Mesendoderm (in vitro differentiated cells): ENCODE measurements at regions not wholly inside any gene's neighbourhood (a gene's known extent, or its start where the extent isn't known, plus 50 kb on each side); places are given as distances from the start of the nearest gene placed in this dataset.
A peak's percentile ranks its signal among the peaks of the same experiment; 100 is the strongest.

Experiments used
- DNase-seq: peaks from one replicate; pipeline ENCODE4 v3.0.0; 2013
- H2AK5ac ChIP-seq: 2 replicates; pipeline ENCODE4 v1.6.1; 2013; ENCODE audit warnings: low read length, inconsistent platforms
- H2BK120ac ChIP-seq: 2 replicates; pipeline ENCODE4 v1.6.1; 2013; ENCODE audit warnings: low read depth, mild to moderate bottlenecking, low read length, moderate library complexity, mixed read lengths
- H2BK15ac ChIP-seq: replicated peaks from 2 replicates; pipeline ENCODE4 v1.6.1; 2013; ENCODE audit warnings: low read depth, mild to moderate bottlenecking, moderate library complexity
- H2BK5ac ChIP-seq: 2 replicates; pipeline ENCODE4 v1.6.1; 2013; ENCODE audit warnings: low read length, inconsistent platforms
- H3K18ac ChIP-seq: 2 replicates; pipeline ENCODE4 v1.6.1; 2013; ENCODE audit warnings: mild to moderate bottlenecking, low read length, mixed read lengths
- H3K23ac ChIP-seq: one replicate; pipeline ENCODE4 v1.6.1; 2013; ENCODE audit warnings: low read length
- H3K27ac ChIP-seq: 2 replicates; pipeline ENCODE4 v1.5.1; 2013; ENCODE audit warnings: low read depth, mild to moderate bottlenecking, inconsistent platforms, low read length, moderate library complexity
- H3K27me3 ChIP-seq: 2 replicates; pipeline ENCODE4 v1.6.1; 2013; ENCODE audit warnings: low read length, control low read depth, mild to moderate bottlenecking, inconsistent platforms; ENCODE audit not compliant: insufficient read depth, poor library complexity
- H3K36me3 ChIP-seq: 2 replicates; pipeline ENCODE4 v1.6.1; 2013; ENCODE audit warnings: low read length, inconsistent platforms; ENCODE audit not compliant: control insufficient read depth, insufficient read depth
- H3K4ac ChIP-seq: one replicate; pipeline ENCODE4 v1.6.1; 2013; ENCODE audit warnings: low read depth, mild to moderate bottlenecking, low read length, moderate library complexity
- H3K4me1 ChIP-seq: 2 replicates; pipeline ENCODE4 v1.6.1; 2013; ENCODE audit warnings: low read depth, low read length, inconsistent platforms; ENCODE audit not compliant: control insufficient read depth
- H3K4me2 ChIP-seq: 2 replicates; pipeline ENCODE4 v1.6.1; 2013; ENCODE audit warnings: low read length
- H3K4me3 ChIP-seq: 2 replicates; pipeline ENCODE4 v1.5.1; 2013; ENCODE audit warnings: mild to moderate bottlenecking, low read length
- H3K56ac ChIP-seq: one replicate; pipeline ENCODE4 v1.6.1; 2013; ENCODE audit warnings: low read length
- H3K79me1 ChIP-seq: 2 replicates; pipeline ENCODE4 v1.6.1; 2013; ENCODE audit warnings: low read length, inconsistent platforms
- H3K79me2 ChIP-seq: 2 replicates; pipeline ENCODE4 v1.6.1; 2013; ENCODE audit warnings: mild to moderate bottlenecking, low read length; ENCODE audit not compliant: control insufficient read depth, insufficient read depth
- H3K9ac ChIP-seq: 2 replicates; pipeline ENCODE4 v1.6.1; 2013; ENCODE audit warnings: low read length, inconsistent platforms
- H4K5ac ChIP-seq: one replicate; pipeline ENCODE4 v1.6.1; 2013; ENCODE audit warnings: low read length
- H4K8ac ChIP-seq: one replicate; pipeline ENCODE4 v1.6.1; 2013; ENCODE audit warnings: low read depth, mild to moderate bottlenecking, control low read depth, low read length, moderate library complexity
- WGBS: extraction: QIAGEN DNeasy Blood & Tissue Kit; methylation state at CpG from one replicate; pipeline ENCODE4 v1.1.7; 2013; ENCODE audit warnings: low lambda C conversion rate, missing lambda C conversion rate; ENCODE audit not compliant: insufficient coverage; ENCODE audit errors: extremely low coverage; 5-methylcytosine and 5-hydroxymethylcytosine counted together

- no peaks in the 10 kb centered on the region for H3K79me2 ChIP-seq
- no peak overlapping the region for H3K4me2 ChIP-seq
- H3K27ac ChIP-seq, result no peak overlapping the region
- no CpG with 5 or more reads among the region's 2 CpGs for WGBS
- no peak overlapping the region for H4K5ac ChIP-seq
- H2BK5ac ChIP-seq, result no peak overlapping the region
- H2BK15ac ChIP-seq, result no peak overlapping the region
- H3K9ac ChIP-seq, result no peak overlapping the region
- no peaks in the 10 kb centered on the region for H3K27me3 ChIP-seq
- H3K4ac ChIP-seq, result no peak overlapping the region
- H3K56ac ChIP-seq, result no peak overlapping the region
- H3K23ac ChIP-seq, result no peak overlapping the region
- H3K4me3 ChIP-seq, result no peak overlapping the region
- no peak overlapping the region for H4K8ac ChIP-seq
- no peak for DNase-seq
- H2AK5ac ChIP-seq, result no peak overlapping the region
- H3K18ac ChIP-seq, result no peak overlapping the region
- no peaks in the 10 kb centered on the region for H3K36me3 ChIP-seq
- H3K4me1 ChIP-seq, result no peaks in the 10 kb centered on the region
- H2BK120ac ChIP-seq, result no peak overlapping the region
- H3K79me1 ChIP-seq, result no peaks in the 10 kb centered on the region
Observed at GRCh38 chr1:227422581-227422980, 104.3 kb upstream of the CDC42BPA start.

- DNase-seq, result no peak
- H3K18ac ChIP-seq, result no peak overlapping the region
- H2BK15ac ChIP-seq, result no peak overlapping the region
- H3K27me3 ChIP-seq, result no peaks in the 10 kb centered on the region
- no peak overlapping the region for H2BK5ac ChIP-seq
- H3K36me3 ChIP-seq, result no peaks in the 10 kb centered on the region
- H4K5ac ChIP-seq, result no peak overlapping the region
- H4K8ac ChIP-seq, result no peak overlapping the region
- WGBS, result no CpG with 5 or more reads among the region's 5 CpGs
- H3K4me3 ChIP-seq, result no peak overlapping the region
- H3K79me1 ChIP-seq, result no peaks in the 10 kb centered on the region
- H3K4me2 ChIP-seq, result no peak overlapping the region
- no peaks in the 10 kb centered on the region for H3K4me1 ChIP-seq
- H3K9ac ChIP-seq, result no peak overlapping the region
- no peak overlapping the region for H2AK5ac ChIP-seq
- no peak overlapping the region for H2BK120ac ChIP-seq
- H3K79me2 ChIP-seq, result no peaks in the 10 kb centered on the region
- H3K27ac ChIP-seq, result no peak overlapping the region
- H3K23ac ChIP-seq, result no peak overlapping the region
- no peak overlapping the region for H3K4ac ChIP-seq
- no peak overlapping the region for H3K56ac ChIP-seq
Observed at GRCh38 chr1:227420147-227420546, 101.9 kb upstream of the CDC42BPA start.

DNA sequence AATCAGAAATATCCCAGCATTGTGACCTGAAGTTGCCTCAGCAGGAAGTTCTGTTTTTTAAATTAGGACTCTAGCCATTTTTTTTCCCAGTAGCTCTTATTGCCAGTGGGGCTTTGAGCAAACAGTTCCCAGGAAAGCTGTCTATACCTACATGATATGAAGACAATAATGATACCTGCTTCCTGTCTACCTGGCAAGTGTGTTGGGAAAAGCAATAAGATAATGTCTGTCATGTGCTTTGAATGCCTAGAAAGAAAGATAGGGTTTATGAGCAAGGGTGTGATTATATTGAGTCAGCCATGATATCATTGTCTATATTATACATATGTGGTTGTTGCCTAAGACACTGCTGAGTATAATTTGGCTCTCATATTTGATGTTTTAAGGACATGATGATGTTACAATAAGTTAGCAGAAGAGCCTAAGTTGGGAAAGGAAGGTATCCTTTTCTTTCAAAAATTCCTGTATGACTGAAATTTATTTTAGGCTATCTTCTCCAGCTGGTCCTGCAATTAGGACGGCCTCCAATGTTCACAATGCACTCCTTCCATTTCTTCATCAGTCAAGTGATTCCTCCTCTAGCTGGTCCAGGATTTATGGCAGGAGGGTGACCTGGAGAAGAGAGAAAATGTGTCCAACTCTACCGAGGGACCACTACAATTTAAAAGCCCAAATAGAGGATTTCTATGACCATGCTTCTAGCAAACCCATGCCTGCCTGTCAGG is 99.6 kb upstream of the CDC42BPA start:
- WGBS, result no CpG with 5 or more reads among the region's 2 CpGs
- H3K27me3 ChIP-seq, result no peaks in the 10 kb centered on the region
- H4K8ac ChIP-seq, result no peak overlapping the region
- no peak overlapping the region for H3K4ac ChIP-seq
- no peak overlapping the region for H4K5ac ChIP-seq
- no peaks in the 10 kb centered on the region for H3K79me1 ChIP-seq
- H3K36me3 ChIP-seq, result no peaks in the 10 kb centered on the region
- H2AK5ac ChIP-seq, result no peak overlapping the region
- H3K27ac ChIP-seq, result no peak overlapping the region
- no peak overlapping the region for H3K4me2 ChIP-seq
- no peak overlapping the region for H3K56ac ChIP-seq
- H3K79me2 ChIP-seq, result no peaks in the 10 kb centered on the region
- no peak overlapping the region for H2BK120ac ChIP-seq
- H2BK5ac ChIP-seq, result no peak overlapping the region
- no peak overlapping the region for H2BK15ac ChIP-seq
- no peak overlapping the region for H3K4me3 ChIP-seq
- no peak for DNase-seq
- no peak overlapping the region for H3K9ac ChIP-seq
- H3K4me1 ChIP-seq, result no peaks in the 10 kb centered on the region
- no peak overlapping the region for H3K18ac ChIP-seq
- H3K23ac ChIP-seq, result no peak overlapping the region

GRCh38 chr1:227416156-227416830 is 98.0 kb upstream of the CDC42BPA start:
- no peak overlapping the region for H3K4me2 ChIP-seq
- H3K18ac ChIP-seq, result peak overlapping the region; percentile 39
- H3K56ac ChIP-seq, result no peak overlapping the region
- H3K4me1 ChIP-seq, result no peaks in the 10 kb centered on the region
- H3K27me3 ChIP-seq, result no peaks in the 10 kb centered on the region
- WGBS, result no CpG with 5 or more reads among the region's 6 CpGs
- H3K79me1 ChIP-seq, result no peaks in the 10 kb centered on the region
- H2BK5ac ChIP-seq, result no peak overlapping the region
- H4K8ac ChIP-seq, result no peak overlapping the region
- H3K23ac ChIP-seq, result no peak overlapping the region
- no peaks in the 10 kb centered on the region for H3K36me3 ChIP-seq
- no peak overlapping the region for H2BK120ac ChIP-seq
- no peak overlapping the region for H2BK15ac ChIP-seq
- H4K5ac ChIP-seq, result no peak overlapping the region
- no peak overlapping the region for H3K27ac ChIP-seq
- no peak overlapping the region for H3K4ac ChIP-seq
- H2AK5ac ChIP-seq, result no peak overlapping the region
- no peak overlapping the region for H3K4me3 ChIP-seq
- H3K9ac ChIP-seq, result no peak overlapping the region
- H3K79me2 ChIP-seq, result no peaks in the 10 kb centered on the region
- no peak for DNase-seq

DNA sequence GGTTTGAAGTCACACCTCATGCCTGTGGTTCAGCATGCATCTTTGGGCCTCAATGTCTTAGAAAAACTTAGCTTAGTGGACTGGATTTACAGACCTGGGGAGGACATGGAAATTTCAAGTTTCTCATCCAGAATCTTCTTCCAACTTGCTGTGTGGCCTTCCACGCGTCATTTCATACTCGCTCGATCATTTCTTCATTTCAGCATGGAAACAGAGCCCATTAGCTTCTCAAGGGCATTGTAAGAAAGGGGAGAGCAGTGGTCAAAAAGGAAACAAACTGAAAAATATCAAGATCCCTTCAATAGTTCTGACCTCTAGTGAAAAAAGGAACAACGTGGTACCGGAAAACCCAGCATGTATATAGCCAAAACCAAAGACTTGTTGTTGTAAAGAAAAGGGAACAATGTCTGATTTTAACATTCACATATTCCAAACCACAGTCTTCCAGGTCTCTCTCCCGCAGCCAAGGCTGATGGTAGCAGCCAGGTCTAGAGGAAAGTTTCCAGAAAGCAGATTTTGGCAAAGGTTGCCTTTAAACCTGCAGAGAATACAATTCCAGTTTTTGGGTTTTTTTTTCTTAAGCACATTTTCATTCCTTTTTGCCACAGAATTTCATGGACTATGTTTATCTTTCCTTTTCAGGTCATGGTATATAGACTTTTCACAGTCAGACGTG is 97.0 kb upstream of the CDC42BPA start:
- H3K27ac ChIP-seq, result no peak overlapping the region
- H3K27me3 ChIP-seq, result no peaks in the 10 kb centered on the region
- H3K4me3 ChIP-seq, result no peak overlapping the region
- H2BK5ac ChIP-seq, result no peak overlapping the region
- no peaks in the 10 kb centered on the region for H3K4me1 ChIP-seq
- H3K23ac ChIP-seq, result no peak overlapping the region
- H2BK120ac ChIP-seq, result no peak overlapping the region
- no peak for DNase-seq
- H3K18ac ChIP-seq, result no peak overlapping the region
- H2BK15ac ChIP-seq, result no peak overlapping the region
- no peak overlapping the region for H3K9ac ChIP-seq
- H3K79me1 ChIP-seq, result no peaks in the 10 kb centered on the region
- no peaks in the 10 kb centered on the region for H3K79me2 ChIP-seq
- no CpG with 5 or more reads among the region's 8 CpGs for WGBS
- no peaks in the 10 kb centered on the region for H3K36me3 ChIP-seq
- H4K8ac ChIP-seq, result no peak overlapping the region
- no peak overlapping the region for H4K5ac ChIP-seq
- no peak overlapping the region for H2AK5ac ChIP-seq
- no peak overlapping the region for H3K4me2 ChIP-seq
- no peak overlapping the region for H3K56ac ChIP-seq
- no peak overlapping the region for H3K4ac ChIP-seq
